Immature natural killer cell (primary cell): ENCODE measurements at regions not wholly inside any gene's neighbourhood (a gene's known extent, or its start where the extent isn't known, plus 50 kb on each side); places are given as distances from the start of the nearest gene placed in this dataset.

Source experiments
- DNase-seq, 3 donors: peaks; one replicate each; pipeline ENCODE4 v3.0.0; 2022; ENCODE audit warnings: mixed read lengths in 1 of 3
- H3K27ac Mint-ChIP-seq, 6 donors: one replicate each; pipeline ENCODE4 v1.8.0; 2020; ENCODE audit warnings: mixed read lengths in 6 of 6, mild to moderate bottlenecking in 5 of 6, inconsistent platforms in 4 of 6, moderate library complexity in 3 of 6
- H3K27me3 Mint-ChIP-seq, 3 donors: one replicate each; pipeline ENCODE4 v1.8.0; 2020 to 2021; ENCODE audit warnings: low read depth in 3 of 3, mild to moderate bottlenecking in 3 of 3, mixed read lengths in 3 of 3, moderate library complexity in 3 of 3, inconsistent platforms in 1 of 3
- H3K36me3 Mint-ChIP-seq, 3 donors: one replicate each; pipeline ENCODE4 v1.8.0; 2020; ENCODE audit warnings: mixed read lengths in 3 of 3, inconsistent platforms in 2 of 3, mild to moderate bottlenecking in 2 of 3
- H3K4me1 Mint-ChIP-seq, 2 donors: one replicate each; pipeline ENCODE4 v1.8.0; 2020; ENCODE audit warnings: inconsistent platforms in 2 of 2, mild to moderate bottlenecking in 2 of 2, mixed read lengths in 2 of 2, moderate library complexity in 1 of 2
- H3K4me3 Mint-ChIP-seq, 5 donors: one replicate each; pipeline ENCODE4 v1.8.0; 2020; ENCODE audit warnings: mild to moderate bottlenecking in 5 of 5, mixed read lengths in 5 of 5, inconsistent platforms in 3 of 5, moderate library complexity in 3 of 5
- H3K9me3 Mint-ChIP-seq, 6 donors: one replicate each; pipeline ENCODE4 v1.8.0; 2020; ENCODE audit warnings: mild to moderate bottlenecking in 6 of 6, mixed read lengths in 6 of 6, inconsistent platforms in 4 of 6, moderate library complexity in 3 of 6

DNA sequence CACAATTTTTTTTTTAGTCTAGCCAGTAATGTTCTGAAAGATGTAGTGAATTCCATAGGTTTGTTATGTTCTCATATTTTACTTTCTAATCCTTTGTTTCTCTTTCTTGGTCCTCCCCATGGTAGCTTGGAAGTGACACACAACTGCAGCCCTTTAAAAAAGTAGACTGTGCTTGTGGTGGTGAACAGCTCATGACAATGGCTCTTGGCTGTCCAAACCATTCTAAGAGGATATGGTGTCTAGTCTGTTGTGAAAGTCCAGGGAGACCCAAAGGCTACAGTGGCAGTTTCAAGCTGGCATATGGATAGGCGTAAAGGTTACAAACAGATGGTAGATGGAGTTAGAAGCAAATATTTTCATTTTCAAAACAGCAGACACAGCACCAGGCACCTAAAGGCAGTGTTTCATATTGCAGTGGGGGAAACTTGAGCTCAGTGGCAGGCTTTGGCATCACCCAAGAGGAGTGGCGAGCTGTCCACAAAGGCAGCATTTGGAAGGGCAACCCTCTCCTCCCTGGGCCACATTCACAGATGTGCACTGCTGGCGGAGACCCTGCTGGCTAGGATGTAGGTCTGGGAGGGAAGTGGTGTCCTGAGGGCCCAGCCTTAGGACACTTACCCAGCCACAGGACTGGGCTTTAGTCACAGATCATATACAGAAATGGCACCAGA lies 102.1 kb downstream of the DYRK2 start:
- H3K27me3 Mint-ChIP-seq, result peaks cover 0 to 2% (median 0%) of the 10 kb centered on the region in 3 donors
- no peak overlapping the region for H3K4me3 Mint-ChIP-seq
- DNase-seq, result no peak
- H3K9me3 Mint-ChIP-seq, result no peaks in the 10 kb centered on the region
- H3K36me3 Mint-ChIP-seq, result peaks cover 0 to 4% (median 0%) of the 10 kb centered on the region in 3 donors
- H3K27ac Mint-ChIP-seq, result no peak overlapping the region
- H3K4me1 Mint-ChIP-seq, result no peaks in the 10 kb centered on the region

DNA sequence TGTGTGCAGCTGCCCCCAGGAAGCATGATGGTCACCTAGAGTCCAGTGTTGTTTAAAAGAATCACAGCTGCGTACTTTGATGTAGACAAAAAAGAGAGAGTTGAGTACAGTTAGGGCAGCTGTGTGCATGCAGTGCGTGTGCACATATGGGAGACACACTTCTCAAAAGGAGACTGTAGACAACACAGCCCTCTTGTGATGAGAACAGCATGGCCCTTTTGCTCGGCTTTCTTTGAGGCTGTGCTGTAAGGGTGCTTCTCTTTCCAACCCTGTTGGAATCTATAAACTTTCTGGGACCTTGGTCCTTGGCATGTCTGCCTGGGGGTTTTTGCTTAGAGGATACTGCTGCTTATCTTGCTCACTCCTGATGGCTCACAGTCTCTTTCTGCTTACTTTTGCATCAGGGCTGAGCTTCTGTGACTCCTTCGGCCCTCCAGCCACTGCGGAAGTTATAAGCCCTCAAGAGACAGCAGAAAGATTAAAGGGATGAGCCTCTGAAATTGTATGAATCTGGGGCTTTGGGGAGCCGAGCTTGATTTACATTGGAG lies 102.9 kb downstream of the DYRK2 start:
- no peak overlapping the region for H3K27ac Mint-ChIP-seq
- no peak overlapping the region for H3K4me3 Mint-ChIP-seq
- H3K27me3 Mint-ChIP-seq, result peaks cover 0 to 3% (median 2%) of the 10 kb centered on the region in 3 donors
- H3K36me3 Mint-ChIP-seq, result no peaks in the 10 kb centered on the region
- H3K9me3 Mint-ChIP-seq, result no peaks in the 10 kb centered on the region
- no peak for DNase-seq
- no peaks in the 10 kb centered on the region for H3K4me1 Mint-ChIP-seq

DNA sequence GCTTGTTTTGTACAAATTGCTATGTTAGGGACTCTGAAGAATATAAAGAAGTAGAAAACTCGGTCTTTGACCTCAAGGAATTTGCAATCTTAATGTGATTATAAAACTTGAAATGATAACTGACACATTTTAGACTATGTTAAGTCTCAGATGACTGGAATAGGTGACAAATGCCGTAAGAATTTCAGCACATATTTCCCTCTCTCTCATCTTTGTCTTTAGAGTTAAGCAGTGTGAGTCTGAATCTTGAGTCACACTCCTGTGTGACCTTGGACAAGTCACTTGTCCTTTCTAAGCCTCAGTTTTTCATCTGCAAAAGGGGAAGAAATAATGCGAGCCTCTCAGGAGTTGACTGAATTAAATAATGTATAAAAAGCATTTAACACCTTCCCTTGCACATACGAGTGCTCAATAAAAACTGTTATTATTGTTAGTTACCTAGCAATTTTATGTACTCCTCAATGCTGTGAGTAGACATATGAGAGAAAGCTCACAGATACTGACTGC lies 103.7 kb downstream of the DYRK2 start:
- DNase-seq, result no peak
- no peak overlapping the region for H3K27ac Mint-ChIP-seq
- no peaks in the 10 kb centered on the region for H3K36me3 Mint-ChIP-seq
- no peaks in the 10 kb centered on the region for H3K9me3 Mint-ChIP-seq
- no peaks in the 10 kb centered on the region for H3K4me1 Mint-ChIP-seq
- H3K27me3 Mint-ChIP-seq, result peaks cover 0 to 4% (median 3%) of the 10 kb centered on the region in 3 donors
- H3K4me3 Mint-ChIP-seq, result no peak overlapping the region

DNA sequence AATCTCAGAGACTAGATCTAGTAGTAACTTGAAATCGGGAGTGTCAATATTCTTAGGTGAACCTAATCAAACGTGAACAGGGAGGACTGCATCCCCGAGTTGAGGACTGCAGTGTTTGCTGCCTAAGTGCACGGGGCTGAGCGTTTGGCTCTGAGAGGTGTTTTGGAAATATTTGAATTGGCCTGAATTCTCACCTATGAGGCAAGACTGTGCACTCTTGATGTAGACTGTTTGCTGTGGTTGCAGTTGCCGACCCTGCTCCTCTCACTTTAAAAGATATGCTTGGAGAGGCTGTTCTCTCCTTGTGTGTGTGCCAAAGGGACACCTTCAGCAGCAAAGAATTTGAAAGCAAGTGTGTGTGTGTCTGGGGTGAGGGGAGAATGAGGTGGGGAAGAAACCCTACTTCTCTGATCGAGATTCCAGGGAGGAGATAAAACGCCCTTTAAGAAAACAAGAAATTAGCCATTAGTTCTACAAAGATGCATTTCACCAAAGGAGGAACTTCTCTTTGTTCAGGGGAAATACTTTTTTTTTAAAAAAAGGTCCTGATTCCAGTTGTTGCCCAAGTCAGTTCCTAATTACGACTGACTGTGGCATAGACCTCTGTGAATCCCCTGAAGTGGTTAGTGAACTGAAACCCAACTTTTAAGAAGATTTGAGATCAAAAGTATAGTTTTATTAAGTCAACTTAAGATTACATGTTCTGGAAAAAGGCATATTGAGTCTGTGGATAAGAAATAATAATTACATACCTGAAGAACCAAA lies 106.6 kb downstream of the DYRK2 start:
- Mint-ChIP-seq H3K4me3 (no peak overlapping the region), H3K4me1 (no peaks in the 10 kb centered on the region), H3K9me3 (no peaks in the 10 kb centered on the region), H3K27ac (no peak overlapping the region), H3K27me3 (peaks cover 0 to 4% (median 2%) of the 10 kb centered on the region in 3 donors), H3K36me3 (peaks cover 0 to 3% (median 0%) of the 10 kb centered on the region in 3 donors)
- DNase-seq, result no peak

DNA sequence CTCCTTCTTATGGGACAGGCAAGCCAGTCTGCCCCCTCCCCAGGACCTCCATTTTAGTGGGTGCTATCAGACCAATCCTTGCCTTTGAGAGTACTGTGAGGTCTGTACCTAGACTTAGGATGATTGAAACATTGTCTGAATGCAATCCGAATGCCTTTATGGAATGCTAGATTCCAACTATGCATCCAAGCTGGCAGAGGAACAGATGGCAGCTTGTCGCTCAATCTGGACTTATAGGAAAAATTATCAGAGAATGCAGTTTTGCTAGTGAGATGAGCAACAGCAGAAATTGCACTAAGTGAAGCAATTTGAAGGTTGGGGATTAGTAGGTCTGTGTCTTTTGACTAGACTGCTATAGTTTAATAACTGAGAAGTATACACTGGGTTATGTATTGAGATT lies 109.1 kb downstream of the DYRK2 start:
- Mint-ChIP-seq H3K4me3 (no peak overlapping the region), H3K36me3 (peaks cover 0 to 3% (median 0%) of the 10 kb centered on the region in 3 donors), H3K9me3 (no peaks in the 10 kb centered on the region), H3K27ac (no peak overlapping the region), H3K4me1 (no peaks in the 10 kb centered on the region), H3K27me3 (peaks cover 0 to 4% (median 2%) of the 10 kb centered on the region in 3 donors)
- DNase-seq, result no peak

DNA sequence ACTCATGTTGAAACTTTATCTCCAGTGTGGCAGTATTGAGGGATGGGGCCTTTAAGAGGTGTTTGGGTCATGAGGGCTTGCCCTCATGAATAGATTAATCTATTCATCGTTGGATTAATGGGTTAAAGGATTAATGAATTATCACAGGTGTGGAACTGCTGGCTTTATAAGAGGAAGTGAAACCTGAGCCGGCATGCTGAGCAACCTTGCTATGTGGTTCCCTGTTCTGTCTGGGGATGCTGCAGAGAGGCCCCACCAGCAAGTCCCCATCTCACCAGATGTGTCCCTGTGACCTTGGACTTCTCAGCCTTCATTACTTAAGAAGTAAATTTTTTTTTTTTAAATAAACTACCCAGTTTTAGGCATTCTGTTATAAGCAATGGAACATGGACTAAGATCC lies 109.6 kb downstream of the DYRK2 start:
- H3K4me1 Mint-ChIP-seq, result no peaks in the 10 kb centered on the region
- H3K4me3 Mint-ChIP-seq, result no peak overlapping the region
- no peak for DNase-seq
- no peaks in the 10 kb centered on the region for H3K9me3 Mint-ChIP-seq
- H3K27me3 Mint-ChIP-seq, result peaks cover 0 to 4% (median 2%) of the 10 kb centered on the region in 3 donors
- peaks cover 0 to 3% (median 0%) of the 10 kb centered on the region in 3 donors for H3K36me3 Mint-ChIP-seq
- no peak overlapping the region for H3K27ac Mint-ChIP-seq

DNA sequence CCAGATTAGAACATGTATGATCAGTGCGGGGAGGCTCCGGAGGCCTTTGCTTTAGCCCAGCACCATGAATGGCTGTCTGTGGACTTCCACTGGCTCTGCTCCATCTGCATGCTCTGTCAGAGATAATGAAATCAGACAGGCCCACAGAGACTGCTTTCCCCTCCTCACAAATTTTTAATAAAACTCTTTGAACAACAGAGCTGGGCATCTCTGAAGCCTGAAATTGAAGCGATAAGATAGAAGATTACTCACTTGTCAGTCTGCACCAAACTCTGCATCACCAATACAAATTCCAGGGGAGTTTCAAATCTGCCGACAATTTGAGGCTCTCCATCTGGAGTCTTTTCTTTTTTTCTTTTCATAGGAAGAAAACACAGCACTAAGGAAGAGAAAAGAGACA lies 110.0 kb downstream of the DYRK2 start:
- Mint-ChIP-seq H3K9me3 (no peaks in the 10 kb centered on the region), H3K27ac (no peak overlapping the region), H3K4me3 (no peak overlapping the region), H3K4me1 (no peaks in the 10 kb centered on the region), H3K36me3 (peaks cover 0 to 3% (median 2%) of the 10 kb centered on the region in 3 donors), H3K27me3 (peaks cover 0 to 4% (median 2%) of the 10 kb centered on the region in 3 donors)
- no peak for DNase-seq

DNA sequence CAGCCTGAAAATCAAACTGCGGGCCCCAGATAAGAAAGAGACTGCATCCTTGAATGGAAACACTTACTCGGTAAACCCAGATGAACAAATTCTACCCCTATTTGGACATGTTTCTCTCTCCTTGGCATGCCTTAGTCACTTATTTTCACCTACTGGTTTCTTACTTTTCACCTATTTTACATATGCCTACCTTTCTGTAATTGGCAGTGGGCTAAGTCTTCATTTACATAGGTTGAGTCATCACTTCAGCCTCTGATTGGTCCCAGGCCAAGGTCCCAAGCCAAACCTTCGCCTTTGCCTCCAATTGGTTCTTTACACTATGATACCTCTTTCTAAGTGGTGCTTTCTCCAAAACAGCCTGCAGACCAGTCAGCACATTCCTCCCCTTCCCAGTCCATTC lies 111.3 kb downstream of the DYRK2 start:
- no peak for DNase-seq
- Mint-ChIP-seq H3K27me3 (peaks cover 0 to 4% (median 2%) of the 10 kb centered on the region in 3 donors), H3K9me3 (no peaks in the 10 kb centered on the region), H3K36me3 (peaks cover 0 to 4% (median 3%) of the 10 kb centered on the region in 3 donors), H3K4me3 (no peak overlapping the region), H3K4me1 (no peaks in the 10 kb centered on the region), H3K27ac (no peak overlapping the region)

DNA sequence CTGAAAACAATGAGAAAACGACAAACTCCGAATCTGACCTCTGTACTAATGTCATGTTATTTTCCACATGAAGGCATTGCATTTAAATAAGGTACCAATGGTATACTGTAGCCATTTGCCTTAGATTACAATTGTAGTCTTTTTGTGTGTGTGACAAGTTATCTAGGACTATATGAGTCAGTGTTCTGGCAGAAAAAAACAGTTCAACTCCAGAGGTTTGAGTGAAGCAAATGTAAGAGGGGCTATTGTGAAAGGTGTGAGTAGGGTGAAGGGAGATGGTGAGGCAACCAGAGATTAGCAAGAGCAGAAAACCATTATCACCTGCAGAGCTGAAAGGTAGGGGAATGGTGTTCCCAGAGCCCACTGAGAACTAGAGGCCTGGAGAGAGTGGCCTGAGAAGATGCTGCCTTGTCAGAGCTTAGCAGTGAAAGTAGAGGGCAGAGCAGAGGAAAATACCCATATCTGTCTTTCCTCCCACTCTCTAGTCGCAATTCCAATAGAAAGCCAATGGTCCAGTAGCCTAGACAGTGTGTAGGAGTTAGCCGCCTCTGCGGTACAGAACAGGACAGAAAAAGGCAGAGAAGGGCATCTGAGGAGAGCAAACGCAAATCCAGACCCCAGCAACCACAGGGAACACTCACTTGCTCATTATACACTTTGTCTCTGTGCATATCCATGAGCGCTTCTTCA lies 112.2 kb downstream of the DYRK2 start:
- H3K4me3 Mint-ChIP-seq, result no peak overlapping the region
- no peaks in the 10 kb centered on the region for H3K4me1 Mint-ChIP-seq
- no peak overlapping the region for H3K27ac Mint-ChIP-seq
- peaks cover 0 to 4% (median 2%) of the 10 kb centered on the region in 3 donors for H3K27me3 Mint-ChIP-seq
- peaks cover 0 to 4% (median 3%) of the 10 kb centered on the region in 3 donors for H3K36me3 Mint-ChIP-seq
- no peaks in the 10 kb centered on the region for H3K9me3 Mint-ChIP-seq
- DNase-seq, result no peak

DNA sequence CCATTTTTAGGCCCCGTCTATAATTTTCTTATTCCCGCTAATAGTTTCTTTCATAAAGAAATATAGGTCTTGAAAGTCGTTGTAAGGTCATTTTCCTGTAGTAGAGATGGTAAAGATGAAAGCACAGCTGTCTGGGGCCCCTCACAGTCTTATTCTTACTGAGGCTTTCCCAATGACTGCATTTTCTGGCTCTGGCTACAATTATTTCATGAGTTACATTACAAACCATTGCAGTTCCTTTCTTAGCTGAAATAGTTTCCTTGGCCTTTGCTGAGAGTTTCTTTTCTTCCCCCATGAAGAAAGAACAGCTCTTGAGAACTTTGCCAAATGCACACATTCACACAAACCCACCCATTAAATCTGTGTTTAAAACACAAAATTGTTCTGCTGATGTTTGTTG lies 113.0 kb downstream of the DYRK2 start:
- H3K9me3 Mint-ChIP-seq, result no peaks in the 10 kb centered on the region
- H3K27me3 Mint-ChIP-seq, result peaks cover 0 to under 1% (median 0%) of the 10 kb centered on the region in 3 donors
- no peak overlapping the region for H3K4me3 Mint-ChIP-seq
- no peak for DNase-seq
- H3K36me3 Mint-ChIP-seq, result peaks cover 0 to 4% (median 3%) of the 10 kb centered on the region in 3 donors
- H3K4me1 Mint-ChIP-seq, result no peaks in the 10 kb centered on the region
- H3K27ac Mint-ChIP-seq, result no peak overlapping the region

DNA sequence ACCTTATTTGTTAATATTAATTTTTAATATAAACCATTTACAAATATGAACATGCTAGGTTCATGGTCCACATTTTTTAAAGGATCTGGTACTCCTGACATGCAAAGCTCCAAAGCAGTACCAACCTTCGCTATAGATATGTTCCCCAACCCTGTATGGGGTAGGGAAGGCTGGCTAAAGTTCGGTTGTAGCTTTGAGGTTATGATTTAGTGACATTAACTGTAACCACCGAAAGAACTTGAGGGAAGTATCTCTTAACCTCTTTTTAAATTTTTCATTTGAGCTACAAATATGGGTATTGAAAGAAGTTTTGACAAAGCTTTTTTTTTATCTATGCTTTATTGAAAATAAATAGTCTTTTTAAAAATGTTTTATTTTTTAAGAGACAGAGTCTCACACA lies 115.5 kb downstream of the DYRK2 start:
- no peak for DNase-seq
- no peaks in the 10 kb centered on the region for H3K27me3 Mint-ChIP-seq
- H3K27ac Mint-ChIP-seq, result no peak overlapping the region
- peaks cover 0 to 4% (median 3%) of the 10 kb centered on the region in 3 donors for H3K36me3 Mint-ChIP-seq
- no peak overlapping the region for H3K4me3 Mint-ChIP-seq
- H3K9me3 Mint-ChIP-seq, result no peaks in the 10 kb centered on the region
- no peaks in the 10 kb centered on the region for H3K4me1 Mint-ChIP-seq

DNA sequence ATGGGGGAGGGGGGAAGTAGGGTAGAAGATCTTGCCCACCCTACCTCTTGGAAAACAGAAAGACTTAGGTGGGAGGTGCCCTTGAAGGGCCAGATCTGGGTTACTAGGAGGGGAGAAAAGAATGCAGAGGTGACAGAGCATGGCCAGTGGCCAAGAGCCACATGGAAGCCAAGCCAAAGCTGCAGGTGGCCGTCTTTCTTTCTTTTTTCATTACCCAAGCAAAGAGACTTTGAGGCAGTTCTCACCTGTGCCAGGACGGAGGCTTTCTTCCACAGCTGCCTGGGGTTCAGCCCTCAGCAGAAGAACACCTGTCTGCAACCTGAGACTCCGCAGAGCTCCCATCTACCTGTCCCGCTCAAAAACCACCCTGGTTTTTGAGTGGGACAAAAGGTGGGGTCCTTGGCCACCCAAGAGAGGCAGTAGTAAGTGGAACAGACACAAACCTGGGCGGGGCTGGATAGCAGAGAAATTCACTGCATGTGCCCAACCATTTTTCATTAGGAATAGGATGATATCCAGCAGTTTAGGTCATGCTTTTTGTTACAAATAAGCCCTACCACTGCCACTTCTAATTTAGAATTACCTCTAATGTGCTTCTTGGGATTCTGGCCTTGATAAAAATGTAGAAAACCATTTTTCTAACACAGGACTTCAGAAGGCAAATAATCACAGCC lies 116.5 kb downstream of the DYRK2 start:
- Mint-ChIP-seq H3K36me3 (peaks cover 0 to 4% (median 0%) of the 10 kb centered on the region in 3 donors), H3K27ac (no peak overlapping the region), H3K9me3 (no peaks in the 10 kb centered on the region), H3K4me1 (no peaks in the 10 kb centered on the region), H3K4me3 (no peak overlapping the region), H3K27me3 (peaks cover 0 to 2% (median 0%) of the 10 kb centered on the region in 3 donors)
- DNase-seq, result no peak
